GM21786 (cell line): ENCODE measurements at regions not wholly inside any gene's neighbourhood (a gene's known extent, or its start where the extent isn't known, plus 50 kb on each side); places are given as distances from the start of the nearest gene placed in this dataset.
"Not testable (repeated sequence)": the region's sequence is repeated elsewhere in the genome, so short reads cannot be mapped to it uniquely, and the experiment has no call there.

ENCODE experiments used
- ATAC-seq: cut with Tn5 transposase; IDR thresholded peaks from one replicate; pipeline ENCODE4 v1.9.1; 2021; ENCODE audit not compliant: unreplicated experiment

DNA sequence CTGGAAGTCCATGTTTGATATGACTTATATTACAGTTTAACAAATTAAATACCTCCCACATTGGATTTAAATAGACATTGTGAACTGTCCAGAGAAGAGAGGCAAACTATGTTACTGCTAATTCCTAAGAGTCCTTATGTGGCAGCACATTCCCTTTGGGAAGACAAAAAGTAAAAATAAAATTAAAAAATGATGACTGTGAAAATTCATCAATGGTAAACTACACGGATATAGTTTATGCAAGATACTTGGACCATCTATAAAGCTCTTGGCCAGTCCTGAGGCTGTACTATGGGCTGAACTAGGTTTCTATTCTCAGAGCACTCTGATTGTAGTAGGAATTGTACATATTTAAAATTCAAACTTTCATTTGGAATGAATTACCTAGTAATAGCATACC, 206.4 kb downstream of the LRRK2 start:
- no peak for ATAC-seq

DNA sequence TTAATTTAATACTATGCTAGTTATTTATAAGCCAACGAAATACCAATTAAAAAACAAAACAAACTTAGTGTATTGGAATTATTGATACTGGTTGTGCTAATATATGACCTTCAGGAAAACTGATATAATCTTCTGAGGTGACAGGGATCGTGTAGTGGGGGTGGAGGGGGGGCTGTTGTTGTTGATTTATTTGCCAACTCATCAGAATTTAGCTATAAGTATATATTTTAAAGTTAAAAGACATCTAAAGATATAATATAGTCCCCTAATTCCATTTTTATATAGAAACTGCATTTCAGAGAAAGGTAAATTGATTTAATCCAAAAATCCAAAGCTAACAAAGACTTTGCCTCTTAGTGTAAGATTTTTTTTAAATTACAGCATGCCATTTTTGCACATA, 210.5 kb downstream of the LRRK2 start:
- ATAC-seq = no peak

GRCh38 chr12:40435951-40436350, 211.2 kb downstream of the LRRK2 start:
- no peak for ATAC-seq

DNA sequence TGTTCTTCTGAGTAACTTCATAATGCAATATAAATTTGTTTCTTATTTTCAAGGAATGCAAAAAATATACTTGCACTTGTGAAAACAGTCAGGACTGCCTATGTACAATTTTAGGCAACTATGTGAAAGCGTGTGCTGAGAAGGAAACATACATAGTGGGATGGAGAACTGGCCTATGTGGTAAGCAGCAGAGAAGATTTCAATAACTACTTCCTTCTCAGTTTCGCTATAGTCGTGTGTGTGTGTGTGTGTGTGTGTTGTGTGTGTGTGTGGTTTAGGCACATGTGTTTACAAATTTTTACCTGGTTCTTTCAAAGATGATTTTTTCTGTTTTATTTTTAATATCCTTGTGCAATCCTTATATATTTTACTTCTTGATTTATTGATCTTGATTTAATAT, 211.8 kb downstream of the LRRK2 start:
- no peak for ATAC-seq

DNA sequence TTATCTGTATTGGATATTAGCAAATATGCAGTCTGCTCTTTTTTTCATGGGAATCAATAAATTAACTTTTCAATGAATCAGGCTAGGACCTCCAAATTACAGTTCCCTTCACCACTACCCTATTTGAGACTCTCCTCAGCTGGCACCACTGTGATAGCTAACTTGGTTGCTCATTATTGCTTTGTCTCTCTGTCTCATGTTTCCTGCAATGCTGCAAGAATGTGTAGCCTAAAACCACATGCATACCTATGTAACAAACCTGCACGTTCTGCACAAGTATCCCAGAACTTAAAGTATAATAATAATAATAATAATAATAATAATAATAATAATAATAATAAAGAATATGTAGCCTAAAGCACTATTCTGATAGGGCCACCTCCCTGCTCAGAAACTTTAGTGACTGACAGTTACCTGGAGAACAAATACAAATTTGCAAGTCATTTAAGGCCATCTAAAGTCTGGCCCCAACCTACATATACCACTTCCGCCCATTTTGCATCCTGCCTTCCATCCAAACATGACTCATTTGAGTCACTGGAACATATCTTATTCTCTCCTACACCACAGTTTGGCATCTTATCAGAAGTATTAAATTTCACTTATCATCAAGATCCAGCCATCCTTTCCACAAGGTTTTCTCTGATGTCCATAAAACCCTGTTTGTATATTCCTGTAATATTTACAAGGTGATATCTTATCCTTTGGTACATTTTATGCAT, 215.1 kb downstream of the LRRK2 start:
- ATAC-seq = no peak

GRCh38 chr12:40444174-40444573, 219.4 kb downstream of the LRRK2 start:
- no peak for ATAC-seq

GRCh38 chr12:40446385-40446784, 221.6 kb downstream of the LRRK2 start:
- peak; percentile 87 for ATAC-seq

DNA sequence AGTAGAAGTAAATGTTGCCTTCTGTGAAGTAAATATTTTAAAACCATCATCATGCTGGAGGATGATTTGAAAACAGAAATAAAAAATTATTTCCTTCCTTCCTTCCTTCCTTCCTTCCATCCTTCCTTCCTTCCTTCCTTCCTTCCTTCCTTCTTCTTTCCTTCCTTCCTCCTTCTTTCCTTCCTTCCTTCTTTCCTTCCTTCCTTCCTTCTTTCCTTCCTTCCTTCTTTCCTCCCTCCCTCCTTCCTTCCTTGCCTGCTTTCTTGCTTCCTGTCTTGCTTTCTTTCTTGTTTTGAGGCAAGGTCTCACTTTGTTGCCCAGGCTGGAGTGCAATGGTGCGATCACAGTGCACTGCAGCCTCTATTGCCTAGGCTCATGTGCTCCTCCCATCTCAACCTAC, 223.7 kb downstream of the LRRK2 start:
- not testable (repeated sequence) for ATAC-seq

- ATAC-seq = no peak
These were observed 226.9 kb downstream of the LRRK2 start for GRCh38 chr12:40451661-40452060.

- ATAC-seq = no peak
These were observed 228.1 kb upstream of the CNTN1 start for GRCh38 chr12:40464121-40464520.

- no peak for ATAC-seq
These were observed 222.5 kb upstream of the CNTN1 start for GRCh38 chr12:40469736-40470135.

GRCh38 chr12:40473962-40474361, 218.3 kb upstream of the CNTN1 start:
- ATAC-seq = peak; percentile 53

DNA sequence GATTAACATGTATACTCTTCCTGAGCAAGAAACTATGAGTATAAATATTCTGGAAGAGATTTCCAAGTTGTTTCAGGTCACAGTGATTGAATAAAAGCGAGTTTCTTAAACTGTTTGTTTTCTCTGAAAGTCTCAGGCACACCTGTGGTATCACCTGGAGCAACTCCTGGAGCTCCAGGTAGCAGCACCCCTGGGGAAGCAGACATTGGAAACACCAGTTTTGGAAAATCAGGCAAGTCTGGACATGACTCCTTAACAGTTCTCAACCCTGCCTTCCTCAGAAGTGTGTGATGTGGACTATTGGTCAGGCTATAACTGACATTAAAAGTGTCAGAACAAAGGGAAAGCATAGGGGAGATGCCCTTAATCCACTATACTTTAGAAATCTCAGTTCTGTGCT, 217.6 kb upstream of the CNTN1 start:
- no peak for ATAC-seq

DNA sequence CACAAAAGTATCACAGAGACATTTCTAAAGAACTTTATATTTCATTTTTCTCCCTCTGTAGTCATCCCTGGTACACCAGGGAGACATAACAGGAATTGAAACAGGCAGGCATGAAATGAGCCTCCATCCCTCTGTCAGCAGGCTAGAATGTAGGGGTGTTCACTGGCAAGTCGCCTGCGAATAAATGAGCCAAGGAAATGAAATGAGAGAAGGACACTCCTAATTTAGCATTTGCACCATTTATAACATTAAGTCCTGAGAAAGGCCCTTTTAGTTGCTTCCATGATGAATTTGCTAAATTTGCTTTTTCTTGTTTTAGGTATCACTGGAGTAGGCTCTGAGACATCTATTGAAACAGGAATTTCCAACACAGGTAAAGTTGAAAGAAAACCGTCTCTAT, 192.4 kb upstream of the CNTN1 start:
- no peak for ATAC-seq

- ATAC-seq = peak; percentile 67
These were observed 189.9 kb upstream of the CNTN1 start for GRCh38 chr12:40502322-40502721.

GRCh38 chr12:40505327-40505726, 186.9 kb upstream of the CNTN1 start:
- ATAC-seq = no peak

- ATAC-seq = no peak
These were observed 183.8 kb upstream of the CNTN1 start for GRCh38 chr12:40508421-40508820.

GRCh38 chr12:40511341-40511740, 180.9 kb upstream of the CNTN1 start:
- ATAC-seq = peak; percentile 34

GRCh38 chr12:40515041-40515816, 177.0 kb upstream of the CNTN1 start:
- ATAC-seq = peak; percentile 63

DNA sequence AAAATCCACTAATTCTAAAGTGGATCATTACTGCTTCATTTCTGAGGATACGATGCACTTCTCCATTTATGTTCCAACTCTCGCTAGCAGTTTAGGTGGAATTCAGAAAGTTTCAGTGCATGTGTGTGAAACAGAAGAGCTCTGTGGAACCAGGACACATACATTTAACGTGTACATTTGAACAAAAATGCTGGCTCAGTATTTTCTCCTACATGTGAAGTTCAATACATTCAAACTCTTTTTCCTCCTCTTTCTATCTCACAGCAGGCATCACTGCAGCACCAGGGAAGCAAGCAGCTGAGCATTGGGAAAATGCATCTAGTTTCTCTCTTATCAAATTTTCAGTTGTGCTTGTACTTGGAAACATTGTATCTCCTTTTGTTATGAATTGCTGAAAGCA, 169.4 kb upstream of the CNTN1 start:
- no peak for ATAC-seq

DNA sequence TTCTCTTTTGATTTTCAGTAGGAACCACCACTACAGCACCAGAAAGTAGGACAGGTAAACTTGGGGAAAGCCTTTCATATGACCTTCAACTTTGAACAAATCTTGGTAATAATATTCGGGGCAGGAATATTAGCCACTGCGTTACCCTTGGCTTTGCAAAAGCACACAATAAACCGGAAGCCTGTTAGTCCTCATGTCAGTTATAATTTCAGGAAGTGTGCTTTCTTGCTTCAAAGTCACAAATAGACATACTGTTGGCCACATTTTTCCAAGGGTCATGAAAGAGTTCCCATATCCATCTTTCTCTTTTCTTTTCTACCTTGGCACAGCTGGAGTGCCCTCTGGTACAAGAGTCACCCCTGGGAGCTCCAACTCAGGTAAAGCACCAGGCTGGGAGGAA, 167.2 kb upstream of the CNTN1 start:
- ATAC-seq = no peak

GRCh38 chr12:40534828-40535227, 157.4 kb upstream of the CNTN1 start:
- no peak for ATAC-seq

DNA sequence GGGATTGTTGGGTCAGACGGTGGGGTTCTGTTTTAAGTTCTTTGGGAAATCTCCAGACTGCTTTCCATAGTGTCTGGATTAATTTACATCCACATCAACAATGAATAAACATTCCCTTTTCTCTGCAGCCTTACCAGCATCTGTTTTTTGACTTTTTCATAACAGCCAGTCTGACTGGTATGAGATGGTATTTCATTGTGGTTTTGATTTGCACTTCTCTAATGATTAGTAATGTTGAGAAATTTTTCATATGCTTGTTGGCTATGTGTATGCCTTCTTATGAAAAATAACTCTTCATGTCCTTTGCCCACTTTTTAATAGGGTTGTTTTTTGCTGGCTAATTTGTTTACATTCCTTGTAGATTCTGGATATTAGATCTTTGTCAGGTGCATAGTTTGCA, 140.8 kb upstream of the CNTN1 start:
- no peak for ATAC-seq
